ENCODE measurements at regions not wholly inside any gene's neighbourhood (a gene's known extent, or its start where the extent isn't known, plus 50 kb on each side); places are given as distances from the start of the nearest gene placed in this dataset.

DNA sequence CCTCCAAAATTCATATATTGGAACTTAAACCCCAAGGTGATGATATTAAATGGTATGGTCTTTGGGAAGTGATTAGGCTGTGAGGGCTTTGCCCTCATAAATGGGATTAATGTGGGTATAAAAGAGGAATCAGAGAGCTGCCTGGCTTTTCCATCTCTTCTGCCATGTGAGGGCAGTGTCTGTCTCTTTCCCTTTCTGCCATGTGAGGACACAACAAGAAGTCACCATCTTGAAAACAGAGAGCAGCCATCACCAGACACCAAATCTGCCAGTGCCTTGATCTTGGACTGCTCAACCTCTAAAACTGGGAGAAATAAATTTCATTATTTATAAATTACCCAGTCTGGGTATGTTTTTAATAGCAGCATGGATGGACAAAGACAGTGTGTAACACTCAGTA lies 263.0 kb downstream of the PAX1 start:
- DNase-seq (ENCODE audit: low read depth in 2 of 2) = no peak

DNA sequence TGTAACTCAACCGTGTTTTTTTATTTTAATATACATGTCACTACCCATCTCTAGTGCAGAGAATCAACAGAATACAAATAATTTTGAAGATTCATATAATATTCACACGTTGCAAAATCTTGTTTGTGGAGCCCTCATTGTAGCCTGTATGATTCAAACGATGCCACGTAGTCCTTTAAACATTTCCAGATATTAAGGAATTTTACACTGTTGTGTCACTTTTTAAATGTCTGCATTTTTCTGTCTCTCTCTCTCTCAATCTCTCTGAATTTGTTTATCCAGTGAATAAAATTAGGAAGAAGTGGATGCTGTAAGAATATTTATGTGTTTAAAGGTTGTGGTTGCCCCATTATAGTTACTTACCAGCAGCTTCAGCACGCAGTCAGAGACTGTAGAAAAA lies 262.0 kb downstream of the PAX1 start:
- DNase-seq (ENCODE audit: low read depth in 2 of 2) = no peak

DNA sequence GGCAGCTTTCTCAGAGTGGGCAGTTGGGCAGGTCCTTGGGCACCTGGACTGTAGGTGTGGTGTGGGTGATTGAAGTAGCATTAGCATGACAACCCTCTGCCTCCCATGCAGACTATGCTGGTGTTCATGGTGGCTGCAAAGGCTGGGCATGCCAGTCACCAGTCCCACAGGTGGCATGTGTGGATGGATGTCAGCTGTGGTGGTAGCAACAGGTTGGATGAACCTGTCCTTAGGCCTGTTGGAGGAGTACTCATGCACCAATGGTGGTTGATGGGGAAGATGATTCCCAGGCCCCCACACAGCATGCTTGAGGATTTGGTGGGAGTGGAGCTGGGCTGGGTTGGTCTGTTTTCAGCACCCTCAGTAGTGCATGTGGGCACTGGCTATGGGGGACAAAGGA lies 251.1 kb downstream of the PAX1 start:
- no peak for DNase-seq (ENCODE audit: low read depth in 2 of 2)

DNA sequence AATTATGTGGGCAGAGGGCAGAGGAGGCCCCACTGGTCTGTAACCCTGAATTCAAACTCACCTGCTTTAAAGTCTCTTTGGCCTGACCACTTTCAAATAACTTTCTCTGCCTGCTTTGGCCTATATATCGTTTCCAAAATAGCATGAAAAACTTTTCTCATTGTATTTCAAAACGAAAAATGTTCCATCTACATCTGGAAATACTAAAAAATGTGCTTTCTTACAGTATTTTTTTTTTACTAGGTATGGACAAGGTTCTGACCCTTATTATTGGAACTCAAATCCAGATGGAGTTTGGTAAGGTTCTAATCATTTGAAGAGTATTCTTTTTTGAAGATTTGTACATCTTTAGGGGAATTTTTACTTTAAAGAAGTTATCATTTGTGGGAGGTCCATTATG lies 241.9 kb downstream of the PAX1 start:
- no peak for DNase-seq (ENCODE audit: low read depth in 2 of 2)

DNA sequence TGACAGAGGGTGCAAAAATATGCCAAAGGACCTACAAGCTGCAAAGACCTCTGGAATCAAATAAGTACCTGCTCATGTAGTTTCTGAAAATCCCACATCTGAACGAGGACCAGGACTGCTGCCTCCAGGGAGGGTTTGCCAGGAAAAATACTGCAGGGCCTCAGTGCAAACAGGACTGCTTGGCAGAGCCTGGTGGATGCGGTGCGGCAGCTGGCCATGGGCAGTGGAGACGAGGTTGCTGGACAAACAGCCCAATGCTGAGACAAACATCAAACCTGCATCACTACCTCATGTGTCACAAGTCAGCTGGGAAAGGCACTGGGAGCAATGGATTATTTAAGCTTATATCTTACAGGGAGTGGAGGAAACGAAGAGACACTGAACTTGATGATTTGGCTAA lies 238.8 kb downstream of the PAX1 start:
- no peak for DNase-seq (ENCODE audit: low read depth in 2 of 2)

DNA sequence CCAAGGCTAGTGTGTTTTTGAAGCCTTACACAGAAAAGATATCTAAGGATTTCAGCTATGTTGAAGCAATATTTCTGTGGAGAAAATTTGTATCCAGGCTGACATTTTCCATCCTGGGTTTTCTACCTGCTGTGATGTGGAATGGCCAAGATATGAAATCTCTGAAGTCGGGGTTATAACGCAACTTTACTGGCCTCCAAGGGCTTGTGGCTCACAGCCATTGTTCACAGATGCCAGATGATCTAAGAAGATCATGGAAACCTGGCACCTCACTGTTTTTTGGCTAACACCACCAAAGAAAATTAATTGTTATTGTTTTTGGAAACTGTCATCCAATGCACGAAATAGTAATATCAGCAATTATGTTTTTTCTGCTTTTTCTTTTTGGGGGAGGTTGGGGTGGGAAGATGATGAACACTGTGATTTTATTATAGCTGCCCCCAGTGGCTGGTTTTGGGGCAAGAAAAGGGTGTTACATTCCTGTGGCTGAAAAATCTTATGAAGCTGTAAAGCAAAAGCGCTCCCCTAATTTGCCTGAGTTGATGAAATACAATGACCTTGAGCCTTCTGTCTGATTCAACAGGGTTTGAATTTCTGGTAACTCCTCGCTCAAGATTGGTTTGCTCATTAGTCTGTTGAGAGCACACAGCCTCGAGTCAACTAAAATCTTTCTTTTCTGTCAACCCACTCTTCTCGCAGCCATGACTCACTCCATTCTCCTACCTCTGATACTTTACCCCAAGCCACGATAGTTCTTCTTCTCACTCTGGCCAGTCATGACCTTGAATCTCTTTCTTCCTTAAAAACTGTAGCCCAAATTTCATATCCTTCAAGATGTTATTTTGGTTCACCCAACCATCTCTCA lies 236.7 kb downstream of the PAX1 start:
- no peak for DNase-seq (ENCODE audit: low read depth in 2 of 2)

DNA sequence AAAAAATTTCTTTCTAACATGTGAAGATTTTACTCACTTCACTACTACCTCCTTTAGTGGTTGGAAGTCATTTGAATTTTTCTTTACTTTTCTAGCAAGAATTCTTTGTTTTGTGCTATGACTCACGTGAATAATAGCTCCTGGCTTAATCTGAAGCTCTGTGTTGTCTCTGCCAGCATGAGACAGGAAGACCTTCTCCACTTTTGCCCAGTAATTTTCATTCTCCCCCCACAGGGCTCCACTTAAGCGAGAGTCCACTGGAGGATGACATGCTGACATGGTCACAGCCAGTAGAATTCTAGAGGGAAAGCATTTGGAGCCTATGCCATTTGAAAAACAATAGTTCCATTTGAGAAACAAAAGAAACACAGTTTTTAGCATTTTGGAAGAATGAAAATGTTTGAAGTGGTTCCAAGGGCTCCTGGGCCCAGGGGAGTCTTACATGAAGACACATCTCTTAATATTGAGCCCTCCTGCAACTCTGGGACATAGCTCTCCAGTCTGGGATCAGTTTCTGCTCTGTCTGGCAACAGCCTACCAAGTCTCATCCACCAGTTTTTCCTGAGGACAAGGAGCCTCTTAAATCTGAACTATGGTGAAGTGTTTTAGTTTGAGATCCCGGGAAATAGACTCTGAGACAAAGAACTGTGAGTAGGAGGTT lies 231.4 kb downstream of the PAX1 start:
- no peak for DNase-seq (ENCODE audit: low read depth in 2 of 2)

DNA sequence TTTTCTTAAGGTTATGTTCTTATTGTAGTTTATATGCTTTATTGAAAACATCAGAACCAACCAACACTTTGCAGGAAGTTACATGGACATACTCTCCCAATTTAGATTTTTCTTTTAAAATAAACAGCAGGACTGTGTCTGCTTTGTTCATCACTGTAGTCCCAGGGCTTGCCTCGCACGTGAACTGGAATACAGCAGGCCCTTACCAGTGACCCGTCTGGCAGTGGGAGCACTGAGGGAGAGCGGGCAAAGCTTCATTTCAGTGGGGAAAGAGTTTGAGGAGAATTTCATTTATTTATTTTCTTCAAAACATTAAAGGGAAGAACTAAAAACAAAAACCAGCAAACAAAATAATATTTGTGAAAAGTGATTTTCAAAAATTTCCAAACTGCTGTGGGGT lies 230.8 kb downstream of the PAX1 start:
- DNase-seq (ENCODE audit: low read depth in 2 of 2) = no peak

DNA sequence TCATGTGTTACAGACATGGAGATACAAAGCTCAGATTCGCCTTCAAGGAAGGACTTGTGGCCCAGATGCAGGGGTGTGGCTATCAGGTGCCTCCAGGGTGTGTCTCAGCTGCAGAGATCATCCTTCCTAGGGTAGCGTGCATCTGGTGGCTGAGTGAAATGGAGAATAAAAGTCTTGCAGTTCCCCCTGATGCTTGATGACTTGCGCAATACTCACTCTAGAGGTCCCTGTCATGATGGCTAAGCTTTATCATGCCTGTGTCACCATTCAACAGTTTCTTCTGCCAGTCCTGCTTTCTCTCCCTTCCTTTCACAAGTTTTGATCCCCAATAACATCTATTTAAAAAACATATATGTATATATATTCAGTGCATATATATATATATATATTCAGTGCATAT lies 228.1 kb downstream of the PAX1 start:
- no peak for DNase-seq (ENCODE audit: low read depth in 2 of 2)

DNA sequence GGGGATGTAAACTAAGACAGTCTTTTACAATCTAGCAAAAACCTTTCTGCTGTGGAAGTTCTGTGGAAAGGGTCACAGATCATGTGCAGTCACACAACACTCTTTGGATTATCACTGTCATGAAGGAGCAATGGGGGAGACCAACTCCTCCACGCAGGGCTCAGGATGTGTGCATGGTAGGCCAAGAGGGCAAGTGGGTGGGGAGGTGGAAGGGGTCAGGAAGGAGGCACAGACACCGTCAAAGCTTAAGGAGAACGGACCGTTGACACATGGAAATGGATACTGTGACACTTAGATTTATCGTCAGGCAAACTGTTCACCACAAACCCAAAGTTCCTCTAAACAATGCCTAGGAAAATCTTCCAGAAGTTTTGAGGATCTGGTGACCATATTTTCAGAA lies 215.8 kb downstream of the PAX1 start:
- no peak for DNase-seq (ENCODE audit: low read depth in 2 of 2)

DNA sequence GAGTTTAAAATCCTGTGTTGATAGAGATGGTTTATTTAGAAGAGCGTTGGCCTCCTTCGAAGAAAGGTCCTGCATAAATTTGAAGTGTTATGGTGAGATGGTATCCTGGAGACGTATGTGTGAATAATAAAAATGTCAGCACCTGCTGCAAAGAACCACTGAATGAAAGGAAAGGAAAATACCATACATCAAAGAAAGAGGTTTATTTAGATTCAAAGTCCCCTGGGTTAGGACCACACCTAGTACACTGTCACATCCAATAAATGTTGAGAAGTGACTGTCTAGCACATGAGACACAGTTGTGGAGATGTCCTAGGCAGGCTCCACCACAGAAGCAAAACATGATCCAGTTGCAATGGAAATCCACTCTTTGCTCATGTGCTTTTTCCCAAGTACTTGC lies 214.7 kb downstream of the PAX1 start:
- no peak for DNase-seq (ENCODE audit: low read depth in 2 of 2)

DNA sequence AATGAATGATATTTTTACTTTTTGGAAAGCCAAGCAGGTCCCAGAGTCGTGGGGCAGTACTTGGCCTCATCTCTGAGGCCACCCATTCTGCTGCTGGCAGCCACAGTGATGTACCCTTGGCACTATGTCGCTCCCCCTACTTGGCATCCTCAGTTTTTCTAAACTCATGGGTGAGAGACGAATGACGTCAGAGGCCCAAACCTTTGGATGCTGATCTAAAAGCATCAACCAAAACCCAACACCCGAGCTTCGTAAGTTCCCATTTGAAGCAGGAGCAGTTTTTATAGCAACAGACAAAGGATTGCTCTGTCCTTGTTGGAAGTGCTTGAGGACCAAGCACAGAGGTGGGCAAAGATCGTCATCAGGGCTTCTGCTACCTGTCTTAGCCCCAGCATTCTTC lies 212.9 kb downstream of the PAX1 start:
- no peak for DNase-seq (ENCODE audit: low read depth in 2 of 2)

DNA sequence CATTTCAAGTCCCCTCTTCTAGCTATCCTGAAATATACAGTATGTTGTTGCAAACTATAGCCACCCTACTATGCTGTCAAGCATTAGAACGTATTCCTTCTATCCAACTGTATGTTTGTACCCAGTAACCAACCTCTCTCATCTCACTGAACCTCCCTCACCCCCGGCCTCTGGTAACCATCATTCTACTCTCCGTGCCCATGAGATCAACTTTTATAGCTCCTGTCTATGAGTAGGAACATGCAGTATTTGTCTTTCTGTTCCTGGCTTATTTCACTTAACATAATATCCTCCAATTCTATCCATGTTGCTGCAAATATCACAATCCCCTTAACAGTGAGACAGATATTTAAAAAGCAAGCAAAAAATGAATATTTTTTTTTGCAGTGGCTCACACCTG lies 196.9 kb downstream of the PAX1 start:
- DNase-seq (ENCODE audit: low read depth in 2 of 2) = no peak

DNA sequence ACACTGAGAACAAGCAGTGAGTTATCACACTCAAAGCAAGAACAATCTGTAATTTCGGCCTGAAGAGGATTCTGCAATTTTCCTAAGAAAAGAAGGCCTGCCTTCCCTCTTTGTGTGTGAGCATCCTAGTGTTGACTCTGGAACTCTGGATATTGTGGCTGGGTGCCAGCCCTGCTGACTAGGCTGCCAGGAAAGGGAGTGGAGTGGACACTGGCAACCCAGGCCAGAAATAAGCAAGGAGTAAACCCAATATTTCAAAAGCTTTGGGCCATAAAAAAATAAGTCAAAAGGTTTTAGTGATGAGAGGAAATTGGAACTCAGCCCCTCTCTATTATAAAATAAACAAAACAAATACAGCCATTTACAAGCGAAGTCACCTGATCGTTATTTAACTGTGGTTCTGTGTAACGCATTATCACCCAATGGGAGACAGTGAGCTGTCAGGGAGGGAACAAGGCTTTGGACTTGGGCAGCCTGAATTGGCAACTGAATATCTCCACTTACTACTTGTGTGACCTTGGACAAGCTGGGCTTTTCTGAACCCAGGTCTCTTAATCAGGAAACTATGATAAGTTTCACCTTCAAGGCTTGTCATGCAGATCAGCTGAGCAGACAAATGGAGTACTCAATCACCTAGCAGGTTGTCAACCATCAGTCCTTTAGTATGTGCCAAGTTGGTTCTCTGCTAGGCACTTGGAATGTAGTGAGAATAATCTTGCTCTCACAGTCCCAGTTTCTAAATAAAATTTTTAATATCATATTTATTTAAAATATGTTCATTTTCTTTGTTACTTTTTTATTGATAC lies 196.2 kb downstream of the PAX1 start:
- no peak for DNase-seq (ENCODE audit: low read depth in 2 of 2)

DNA sequence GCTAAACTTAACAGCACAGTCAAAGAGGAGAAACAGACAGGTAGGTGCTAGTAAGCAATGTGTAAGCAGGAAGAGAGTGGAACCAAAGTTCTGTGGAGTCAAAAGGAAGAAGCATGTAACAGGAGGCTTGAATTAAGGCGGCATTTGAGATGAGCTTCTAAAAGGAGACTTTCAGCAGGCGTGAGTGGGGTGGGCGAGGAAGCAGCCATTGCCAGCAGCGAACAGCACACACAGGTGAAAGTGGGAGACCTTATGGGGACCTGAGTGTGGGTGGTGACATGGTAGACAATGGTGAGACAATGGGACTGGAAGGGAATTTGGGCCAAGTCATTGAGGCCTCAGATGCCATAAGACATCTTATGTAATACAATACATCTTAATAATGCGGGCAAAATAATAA lies 195.0 kb downstream of the PAX1 start:
- no peak for DNase-seq (ENCODE audit: low read depth in 2 of 2)

DNA sequence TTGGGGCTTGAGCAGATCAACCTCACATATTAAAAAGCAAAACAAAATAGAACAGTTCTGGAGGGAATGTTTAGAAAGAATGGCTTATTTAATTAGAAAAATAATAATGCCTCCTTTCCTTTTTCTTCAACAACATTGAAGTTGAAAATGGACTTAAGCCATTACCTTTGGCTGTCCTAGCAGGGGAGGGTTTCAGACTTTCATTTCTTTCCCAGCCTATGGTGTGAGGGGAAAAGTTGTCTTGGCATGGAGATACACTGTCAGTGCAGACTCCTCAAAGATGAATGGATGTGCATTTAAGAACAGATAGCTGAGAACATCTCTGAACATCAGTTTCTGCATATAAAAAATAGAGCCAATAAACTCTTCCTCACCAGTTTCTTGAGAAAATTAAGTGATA lies 169.5 kb downstream of the PAX1 start:
- no peak for DNase-seq (ENCODE audit: low read depth in 2 of 2)

DNA sequence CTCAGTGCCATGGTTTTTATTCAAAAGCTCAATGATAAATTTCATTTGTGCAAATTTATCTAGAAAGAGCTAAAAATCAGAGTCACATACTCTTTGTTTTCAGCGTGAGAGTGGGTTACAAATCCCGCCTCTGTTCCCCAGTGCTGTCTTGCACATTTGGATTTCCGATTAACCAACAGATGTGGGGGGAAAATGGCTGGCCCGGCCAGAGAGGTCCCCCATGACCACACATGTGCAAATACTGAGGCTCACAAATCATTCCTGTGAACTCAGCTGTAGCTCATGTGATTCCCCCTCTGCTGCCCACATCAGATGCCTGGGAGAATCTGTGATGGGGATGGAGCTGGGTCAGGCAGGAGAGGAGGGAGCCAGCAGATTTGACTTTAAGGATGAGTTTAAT lies 168.7 kb downstream of the PAX1 start:
- no peak for DNase-seq (ENCODE audit: low read depth in 2 of 2)

DNA sequence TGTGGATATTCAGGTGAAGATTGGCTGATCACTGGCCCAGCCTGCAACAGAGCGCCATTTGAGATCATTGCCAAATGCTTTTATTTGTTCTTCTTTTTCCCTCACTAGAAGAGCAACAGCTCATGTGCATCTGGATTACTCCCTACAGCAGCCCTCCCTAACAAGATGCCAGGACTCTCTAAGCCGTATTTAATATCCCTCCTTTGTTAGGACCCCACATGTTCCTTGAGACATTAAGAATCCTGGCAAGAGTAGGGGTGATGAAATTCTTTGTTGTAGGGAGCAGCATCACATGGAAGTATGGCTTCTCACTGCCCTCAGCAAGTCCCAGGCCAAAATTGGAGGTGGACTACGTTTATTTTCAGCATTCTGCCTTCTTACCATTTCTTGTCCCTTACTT lies 167.8 kb downstream of the PAX1 start:
- no peak for DNase-seq (ENCODE audit: low read depth in 2 of 2)

DNA sequence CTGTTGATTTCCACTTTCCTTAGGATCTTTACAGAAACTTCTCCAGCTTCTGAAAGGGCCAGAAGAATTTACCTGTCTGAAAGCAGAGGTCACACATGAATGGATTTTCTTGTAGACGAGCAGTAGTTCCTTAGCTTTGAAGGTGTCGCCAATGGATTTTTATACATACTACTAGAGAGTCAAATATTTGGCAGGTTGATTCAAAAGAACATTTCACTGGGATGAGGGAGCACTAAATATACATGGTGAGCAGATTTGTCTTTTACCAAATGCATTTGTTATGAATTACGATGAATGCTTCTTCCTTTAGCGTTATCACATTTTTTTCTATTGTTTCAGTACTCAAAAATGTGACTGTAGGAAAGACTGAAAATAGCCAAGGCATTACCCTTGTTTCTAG lies 162.3 kb downstream of the PAX1 start:
- DNase-seq (ENCODE audit: low read depth in 2 of 2) = no peak

DNA sequence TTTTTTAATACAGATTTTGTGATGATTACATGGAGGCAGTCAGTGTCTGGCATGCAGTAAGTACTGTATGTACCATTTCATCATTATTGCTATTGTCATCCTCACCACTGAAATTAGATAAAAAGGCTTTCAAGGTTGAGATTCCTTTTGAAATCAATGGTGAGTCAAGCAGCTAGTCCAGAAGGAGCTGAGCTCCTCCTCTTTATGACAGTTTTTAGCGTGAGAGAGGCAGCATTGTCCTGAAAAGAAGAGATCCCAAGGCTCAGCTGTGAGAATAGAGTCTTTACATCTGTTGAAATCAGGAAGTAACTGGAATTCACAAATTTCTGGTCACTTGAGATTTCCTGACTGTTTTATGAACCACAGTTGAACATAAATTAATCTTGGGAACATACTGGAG lies 161.9 kb downstream of the PAX1 start:
- no peak for DNase-seq (ENCODE audit: low read depth in 2 of 2)

DNA sequence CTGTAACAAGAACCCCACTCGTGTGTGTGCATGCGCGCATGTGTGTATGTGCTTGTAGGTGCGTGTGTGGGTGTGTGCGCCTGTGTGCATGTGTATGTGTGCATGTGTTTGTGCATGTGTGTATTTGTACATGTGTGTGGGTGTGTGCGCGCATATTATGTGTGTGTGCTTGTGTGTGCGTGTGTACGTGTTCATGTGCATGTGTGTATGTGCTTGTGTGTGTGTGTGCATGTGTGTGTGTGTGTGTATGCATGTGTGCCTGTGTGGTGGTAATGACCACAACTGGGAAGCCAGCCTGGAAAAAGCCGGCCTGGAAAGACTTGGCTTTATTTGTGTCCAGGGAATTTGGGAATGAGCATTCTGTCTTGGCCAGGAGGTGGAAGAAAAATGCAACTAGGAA lies 157.5 kb downstream of the PAX1 start:
- DNase-seq (ENCODE audit: low read depth in 2 of 2) = no peak

DNA sequence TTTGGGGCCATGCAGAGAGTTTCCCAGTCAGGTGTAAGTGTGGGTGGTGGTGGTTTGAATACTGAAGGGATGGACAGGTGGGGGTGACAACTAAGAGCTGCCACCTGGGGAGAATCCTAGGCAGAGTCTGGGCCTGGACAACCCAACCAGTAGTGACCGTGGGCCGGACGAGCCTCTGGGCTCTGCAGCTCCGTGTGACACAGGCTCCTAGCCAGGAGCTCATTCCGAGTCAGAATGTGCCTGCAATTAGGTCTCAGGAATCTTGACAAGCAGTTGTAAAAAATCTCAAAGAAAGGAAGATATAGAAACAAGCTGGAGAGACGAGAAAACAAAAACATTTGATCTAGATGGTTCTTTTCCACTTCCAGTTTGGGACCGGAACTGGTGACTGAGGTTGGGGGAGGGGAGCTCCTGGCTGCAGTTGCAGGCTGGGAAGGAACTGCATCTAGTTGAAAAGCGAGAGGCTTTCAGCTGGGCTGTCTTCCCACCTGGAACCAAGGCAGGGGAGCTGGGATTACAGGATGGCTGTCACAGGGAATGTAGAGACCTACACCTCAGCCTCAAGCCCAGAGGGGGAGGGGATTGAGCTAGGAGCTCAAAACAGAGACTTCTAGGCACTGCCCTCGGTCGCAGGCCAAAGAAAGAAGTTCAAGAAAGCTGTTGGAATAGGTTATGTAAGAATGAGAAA lies 156.9 kb downstream of the PAX1 start:
- no peak for DNase-seq (ENCODE audit: low read depth in 2 of 2)

Measured in stimulated activated CD4-positive, alpha-beta T cell treated with anti-CD3 and anti-CD28 coated beads, Interleukin-1b, Interleukin-23, amount 100 ng/mL, for 4 hours (primary cell).